B cell (primary cell): ENCODE measurements at regions not wholly inside any gene's neighbourhood (a gene's known extent, or its start where the extent isn't known, plus 50 kb on each side); places are given as distances from the start of the nearest gene placed in this dataset.

Experiments
- ATAC-seq: fragments of 200-7000 bp; cut with Tn5 transposase; one replicate; pipeline ENCODE4 v1.10.0; 2021; ENCODE audit warnings: low read depth, mild to moderate bottlenecking, moderate number of reproducible peaks, moderate library complexity
- CTCF ChIA-PET: fragments of 350-600 bp; sonication (Branson Sonifier 250); formaldehyde crosslinking; loops from one replicate; lab custom pipeline; 2021; ENCODE audit warnings: antibody characterized with exemption, inconsistent platforms; lab: Charles Lee
- POLR2A ChIA-PET: fragments of 350-600 bp; sonication (Branson Sonifier 250); formaldehyde crosslinking; loops from one replicate; lab custom pipeline; 2021; ENCODE audit warnings: antibody characterized with exemption; lab: Charles Lee
- DNase-seq: peaks from one replicate; pipeline ENCODE4 v3.0.0; 2013
- H2AFZ ChIP-seq: 2 replicates; pipeline ENCODE4 v1.6.1; 2012; ENCODE audit warnings: mild to moderate bottlenecking, low read depth, low read length; ENCODE audit not compliant: insufficient read depth, poor library complexity, severe bottlenecking
- H3K27ac ChIP-seq, 2 donors: 1 replicate in 1 of 2; 2 replicates in 1 of 2; pipeline ENCODE4 v1.5.1; 2012 to 2013; ENCODE audit warnings: low read length in 2 of 2, mild to moderate bottlenecking in 2 of 2, moderate library complexity in 1 of 2
- H3K27me3 ChIP-seq, 4 experiments: fragments of 200-600 bp in 1 of 4; sonication (generic) in 1 of 4; replicated peaks in 1 of 4; 1 replicate in 2 of 4; 2 replicates in 2 of 4; pipeline versions ENCODE4 v1.6.1 to v1.7.0; 2013 to 2016; ENCODE audit warnings: low read length in 3 of 4, mild to moderate bottlenecking in 2 of 4, mixed read lengths in 1 of 4, moderate library complexity in 1 of 4; ENCODE audit not compliant: insufficient read depth in 4 of 4, control insufficient read depth in 3 of 4; ENCODE audit errors: control extremely low read depth in 1 of 4
- H3K36me3 ChIP-seq, 2 experiments: replicated peaks in 1 of 2; 1 replicate in 1 of 2; 2 replicates in 1 of 2; pipeline versions ENCODE4 v1.6.1 to v1.7.1; 2013; ENCODE audit warnings: low read length in 1 of 2; ENCODE audit not compliant: insufficient read depth in 2 of 2, control insufficient read depth in 1 of 2; ENCODE audit errors: control extremely low read depth in 1 of 2, extremely low read depth in 1 of 2
- H3K4me1 ChIP-seq, 2 donors: fragments of 200-600 bp in 1 of 2; sonication (generic) in 1 of 2; 1 replicate in 1 of 2; 2 replicates in 1 of 2; pipeline versions ENCODE4 v1.5.1 to v1.6.1; 2013 to 2017; ENCODE audit warnings: low read length in 2 of 2; ENCODE audit not compliant: control insufficient read depth in 2 of 2, insufficient read depth in 2 of 2
- H3K4me2 ChIP-seq: replicated peaks from 2 replicates; pipeline ENCODE3; 2012; ENCODE audit warnings: mild to moderate bottlenecking, low read depth, low read length; ENCODE audit not compliant: poor library complexity, severe bottlenecking
- H3K4me3 ChIP-seq, 5 experiments: fragments of 200-600 bp in 1 of 5; sonication (generic) in 1 of 5; 1 replicate in 3 of 5; 2 replicates in 2 of 5; pipeline versions ENCODE4 v1.5.1 to v1.7.0; 2011 to 2016; ENCODE audit warnings: low read length in 4 of 5, mild to moderate bottlenecking in 4 of 5, low read depth in 2 of 5, control low read depth in 1 of 5, moderate library complexity in 1 of 5; ENCODE audit not compliant: insufficient read depth in 1 of 5; ENCODE audit errors: control extremely low read depth in 1 of 5, extremely low read depth in 1 of 5
- H3K79me2 ChIP-seq: fragments of 200-600 bp; sonication (generic); one replicate; pipeline ENCODE4 v1.6.0; 2016; ENCODE audit warnings: low read length; ENCODE audit not compliant: control insufficient read depth, insufficient read depth
- H3K9ac ChIP-seq: fragments of 200-600 bp; sonication (generic); 2 replicates; pipeline ENCODE4 v1.6.1; 2017; ENCODE audit warnings: mild to moderate bottlenecking, low read length, moderate library complexity
- H3K9me3 ChIP-seq, 3 donors: one replicate each; pipeline versions ENCODE4 v1.6.1 to v1.7.1; 2013; ENCODE audit warnings: low read length in 2 of 3; ENCODE audit not compliant: control insufficient read depth in 2 of 3, insufficient read depth in 1 of 3; ENCODE audit errors: control extremely low read depth in 1 of 3
- H4K20me1 ChIP-seq: 2 replicates; pipeline ENCODE4 v1.6.0; 2012; ENCODE audit warnings: mild to moderate bottlenecking, low read length; ENCODE audit not compliant: insufficient read depth, control insufficient read depth, poor library complexity, severe bottlenecking
- H3K27ac Mint-ChIP-seq: one replicate; pipeline ENCODE4 v1.8.0; 2021; ENCODE audit warnings: mixed read lengths
- H3K27me3 Mint-ChIP-seq: one replicate; pipeline ENCODE4 v1.8.0; 2021; ENCODE audit warnings: mixed read lengths
- H3K4me1 Mint-ChIP-seq: one replicate; pipeline ENCODE4 v1.8.0; 2021; ENCODE audit warnings: mixed read lengths
- H3K4me3 Mint-ChIP-seq: one replicate; pipeline ENCODE4 v1.8.0; 2021; ENCODE audit warnings: mixed read lengths
- H3K9me3 Mint-ChIP-seq: one replicate; pipeline ENCODE4 v1.8.0; 2022; ENCODE audit warnings: mixed read lengths; ENCODE audit not compliant: insufficient read depth
- EZH2 ChIP-seq: IDR thresholded peaks from 2 replicates; pipeline ENCODE4 v1.6.1; 2012; ENCODE audit warnings: borderline replicate concordance, low read depth, mild to moderate bottlenecking, moderate library complexity, low read length; ENCODE audit not compliant: insufficient read depth, poor library complexity, severe bottlenecking
- WGBS: methylation state at CpG from one replicate; pipeline ENCODE4 v1.1.5; 2013; ENCODE audit warnings: missing lambda C conversion rate; ENCODE audit not compliant: insufficient coverage; 5-methylcytosine and 5-hydroxymethylcytosine counted together
- intact Hi-C: fragments of 100-400 bp; cut with micrococcal nuclease; formaldehyde crosslinking; loops from one replicate; pipeline ENCODE4 v1.10.0; 2022
- TF ChIP-seq, protein P1 (sequence below): fragments of 200-600 bp; IDR thresholded peaks from one replicate; pipeline ENCODE4 v1.8.0; 2022; ENCODE audit warnings: antibody characterized with exemption, mild to moderate bottlenecking

DNA sequence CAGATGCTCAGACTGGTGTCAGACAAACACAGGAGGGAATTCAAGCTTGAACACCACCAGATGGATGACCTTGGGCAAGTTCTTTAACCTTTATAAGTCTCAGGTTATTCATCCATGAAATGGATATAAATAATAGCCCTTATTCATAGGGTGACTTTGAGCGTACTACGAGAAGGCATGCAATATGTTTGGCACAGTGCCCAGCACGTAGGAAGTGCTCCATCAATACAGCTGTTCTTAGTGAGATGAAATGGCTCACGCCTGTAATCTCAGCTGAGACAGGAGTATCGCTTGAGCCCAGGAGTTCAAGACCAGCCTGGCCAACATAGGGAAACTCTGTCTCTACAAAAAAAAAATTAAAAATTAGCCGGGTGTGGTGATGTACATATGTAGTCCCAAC is 84.8 kb upstream of the FICD start:
- Histone ChIP-seq H3K4me3 (no peak overlapping the region), H4K20me1 (no peaks in the 10 kb centered on the region), H2AFZ (no peak overlapping the region), H3K9me3 (peaks cover 0 to 4% (median 0%) of the 10 kb centered on the region in 3 donors), H3K79me2 (no peaks in the 10 kb centered on the region), H3K27ac (no peak overlapping the region), H3K4me1 (no peaks in the 10 kb centered on the region), H3K4me2 (no peak overlapping the region), H3K27me3 (peaks cover 0 to 4% (median 0%) of the 10 kb centered on the region in 4 experiments), H3K36me3 (no peaks in the 10 kb centered on the region), H3K9ac (no peak overlapping the region)
- 0% methylated on average over 3 of the region's 6 CpGs for WGBS
- H3K4me3 Mint-ChIP-seq: no peak overlapping the region
- ATAC-seq: no peak
- no peaks in the 10 kb centered on the region for H3K9me3 Mint-ChIP-seq
- no peak overlapping the region for H3K27ac Mint-ChIP-seq
- no peak for TF ChIP-seq EZH2
- TF ChIP-seq, protein P1, sequence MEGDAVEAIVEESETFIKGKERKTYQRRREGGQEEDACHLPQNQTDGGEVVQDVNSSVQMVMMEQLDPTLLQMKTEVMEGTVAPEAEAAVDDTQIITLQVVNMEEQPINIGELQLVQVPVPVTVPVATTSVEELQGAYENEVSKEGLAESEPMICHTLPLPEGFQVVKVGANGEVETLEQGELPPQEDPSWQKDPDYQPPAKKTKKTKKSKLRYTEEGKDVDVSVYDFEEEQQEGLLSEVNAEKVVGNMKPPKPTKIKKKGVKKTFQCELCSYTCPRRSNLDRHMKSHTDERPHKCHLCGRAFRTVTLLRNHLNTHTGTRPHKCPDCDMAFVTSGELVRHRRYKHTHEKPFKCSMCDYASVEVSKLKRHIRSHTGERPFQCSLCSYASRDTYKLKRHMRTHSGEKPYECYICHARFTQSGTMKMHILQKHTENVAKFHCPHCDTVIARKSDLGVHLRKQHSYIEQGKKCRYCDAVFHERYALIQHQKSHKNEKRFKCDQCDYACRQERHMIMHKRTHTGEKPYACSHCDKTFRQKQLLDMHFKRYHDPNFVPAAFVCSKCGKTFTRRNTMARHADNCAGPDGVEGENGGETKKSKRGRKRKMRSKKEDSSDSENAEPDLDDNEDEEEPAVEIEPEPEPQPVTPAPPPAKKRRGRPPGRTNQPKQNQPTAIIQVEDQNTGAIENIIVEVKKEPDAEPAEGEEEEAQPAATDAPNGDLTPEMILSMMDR: no peak
- no peaks in the 10 kb centered on the region for H3K4me1 Mint-ChIP-seq
- H3K27me3 Mint-ChIP-seq: peaks cover 18% of the 10 kb centered on the region
- DNase-seq: no peak
- intact Hi-C loops: no loop called here
- CTCF ChIA-PET: no interaction called here
- POLR2A ChIA-PET: no interaction called here

DNA sequence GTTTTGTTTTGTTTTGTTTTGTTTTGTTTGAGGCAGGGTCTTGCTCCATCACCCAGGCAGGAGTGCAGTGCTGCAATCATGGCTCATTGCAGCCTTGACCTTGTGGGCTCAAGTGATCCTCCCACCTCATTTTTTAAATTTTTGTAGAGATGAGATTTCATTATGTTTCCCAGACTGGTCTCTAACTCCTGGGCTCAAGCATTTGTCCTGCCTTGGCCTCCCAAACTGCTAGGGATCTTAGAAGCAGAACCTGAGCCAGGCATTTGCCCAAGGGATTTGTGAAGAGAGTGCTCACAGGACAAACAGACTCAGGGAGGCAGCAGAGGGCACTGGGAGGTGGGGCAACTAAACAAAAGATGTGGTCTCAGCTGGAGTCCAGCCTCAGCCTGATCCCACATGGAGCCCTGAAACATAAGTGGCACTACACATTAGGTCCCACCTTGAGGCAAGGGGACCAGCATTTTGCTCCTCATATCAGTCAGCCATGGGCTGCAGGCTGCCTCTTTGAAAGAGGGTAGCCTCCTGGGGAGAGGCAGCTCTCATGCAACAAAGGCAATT is 86.2 kb upstream of the CMKLR1 start:
- Histone ChIP-seq H2AFZ (no peak overlapping the region), H3K27me3 (peaks cover 0 to 9% (median 0%) of the 10 kb centered on the region in 4 experiments), H3K4me2 (no peak overlapping the region), H3K27ac (no peak overlapping the region), H3K4me3 (no peak overlapping the region), H4K20me1 (no peaks in the 10 kb centered on the region), H3K36me3 (no peaks in the 10 kb centered on the region), H3K9me3 (peaks cover 0 to 4% (median 0%) of the 10 kb centered on the region in 3 donors), H3K9ac (no peak overlapping the region), H3K79me2 (no peaks in the 10 kb centered on the region), H3K4me1 (no peaks in the 10 kb centered on the region)
- ATAC-seq (no peak), DNase-seq (no peak)
- POLR2A ChIA-PET: no interaction called here
- H3K9me3 Mint-ChIP-seq: no peaks in the 10 kb centered on the region
- no peak for TF ChIP-seq EZH2
- TF ChIP-seq, protein P1: no peak
- no peaks in the 10 kb centered on the region for H3K4me1 Mint-ChIP-seq
- peaks cover 28% of the 10 kb centered on the region for H3K27me3 Mint-ChIP-seq
- intact Hi-C loops: no loop called here
- H3K27ac Mint-ChIP-seq: no peak overlapping the region
- no peak overlapping the region for H3K4me3 Mint-ChIP-seq
- CTCF ChIA-PET: no interaction called here
